HG02970 (cell line): ENCODE measurements at regions not wholly inside any gene's neighbourhood (a gene's known extent, or its start where the extent isn't known, plus 50 kb on each side); places are given as distances from the start of the nearest gene placed in this dataset.

Experiments
- ATAC-seq: cut with Tn5 transposase; IDR thresholded peaks from one replicate; pipeline ENCODE4 v1.9.1; 2021; ENCODE audit warnings: mild to moderate bottlenecking, moderate library complexity, moderate number of reproducible peaks; ENCODE audit not compliant: unreplicated experiment, low FRiP score

- no peak for ATAC-seq
Measured at GRCh38 chrX:20641954-20642353, 375.2 kb upstream of the RPS6KA3 start.

DNA sequence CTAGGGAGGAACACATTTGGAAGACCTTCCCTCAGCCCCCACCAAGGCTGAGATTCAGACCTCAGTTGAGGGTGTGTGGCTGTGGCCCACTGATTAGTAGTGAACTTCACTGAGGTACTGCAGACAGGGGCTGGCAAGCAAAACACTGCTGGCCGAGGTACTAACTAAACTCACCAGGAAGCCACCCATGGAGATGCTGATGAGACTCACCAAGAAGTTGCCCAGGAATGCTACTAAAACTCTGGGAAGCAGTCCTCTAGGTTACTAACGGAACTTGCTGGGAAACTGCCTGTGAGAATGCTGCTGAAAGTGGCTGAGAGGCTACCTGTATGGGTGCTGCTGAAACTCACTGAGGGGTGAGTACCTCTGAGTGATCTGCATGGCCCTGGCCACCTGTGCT is 372.4 kb upstream of the RPS6KA3 start:
- no peak for ATAC-seq

GRCh38 chrX:20637351-20637750 is 370.6 kb upstream of the RPS6KA3 start:
- no peak for ATAC-seq

DNA sequence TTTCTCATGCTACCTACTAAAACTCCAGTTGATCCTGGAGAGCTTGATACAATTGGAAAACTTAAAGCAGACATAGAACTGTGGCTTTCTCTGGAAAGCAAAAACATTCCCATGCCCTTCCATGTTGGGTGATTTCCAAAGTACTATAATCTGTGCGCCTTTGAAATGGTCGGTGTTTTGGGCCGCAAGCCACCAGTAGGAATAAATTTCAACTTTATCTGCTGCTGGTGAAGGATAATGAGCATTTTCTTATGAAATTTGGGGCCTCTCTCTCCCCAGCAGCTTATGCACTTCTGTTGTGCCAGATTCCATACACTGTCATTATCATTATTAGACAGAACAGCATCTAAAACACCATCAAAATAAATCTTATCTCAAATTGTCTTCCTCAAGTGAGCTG is 366.7 kb upstream of the RPS6KA3 start:
- no peak for ATAC-seq

- ATAC-seq = no peak
Measured at GRCh38 chrX:20623448-20623847, 356.7 kb upstream of the RPS6KA3 start.

DNA sequence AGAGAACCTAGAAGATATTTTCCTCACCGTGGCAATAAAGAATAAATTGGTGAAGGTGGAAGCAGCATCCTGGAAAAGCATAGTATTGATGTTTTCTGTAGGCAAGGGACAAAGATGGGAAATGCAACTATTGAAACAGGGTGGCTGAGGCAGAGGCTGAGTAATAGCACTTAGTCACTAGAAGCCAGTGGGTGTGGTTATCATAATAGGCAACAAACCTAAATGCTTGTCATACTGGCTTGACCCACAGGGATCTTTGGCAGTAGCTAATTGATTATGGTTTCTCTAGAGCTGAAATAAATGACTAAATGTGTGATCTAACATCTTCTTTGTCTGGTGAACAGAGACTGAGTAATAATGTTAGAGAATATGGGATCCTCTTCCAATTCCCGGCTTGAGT is 353.6 kb upstream of the RPS6KA3 start:
- ATAC-seq = no peak

DNA sequence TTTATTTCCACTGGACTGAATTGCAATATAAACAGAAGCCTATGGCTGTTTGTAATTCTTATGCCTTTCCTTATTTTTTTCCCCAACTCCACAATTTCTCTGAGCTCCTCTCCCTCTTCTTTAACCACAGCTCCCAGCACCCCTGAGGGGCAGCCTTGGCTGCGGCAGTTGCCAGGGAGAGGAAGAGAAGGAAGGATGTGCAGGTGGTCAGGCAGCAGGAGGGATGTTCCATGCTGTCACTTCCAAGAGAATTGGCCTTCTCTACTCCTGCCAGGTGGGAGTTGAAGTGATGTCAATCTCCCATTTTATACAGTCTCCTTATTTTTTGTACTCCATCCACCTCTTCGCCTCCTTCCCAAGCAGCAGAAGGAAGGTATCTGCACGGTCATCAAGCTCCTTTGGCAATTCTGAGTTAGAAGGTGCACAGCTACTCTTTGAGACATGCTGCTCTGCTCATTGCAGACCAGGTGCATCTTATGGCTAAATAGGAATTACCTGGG is 343.3 kb upstream of the RPS6KA3 start:
- ATAC-seq = no peak

DNA sequence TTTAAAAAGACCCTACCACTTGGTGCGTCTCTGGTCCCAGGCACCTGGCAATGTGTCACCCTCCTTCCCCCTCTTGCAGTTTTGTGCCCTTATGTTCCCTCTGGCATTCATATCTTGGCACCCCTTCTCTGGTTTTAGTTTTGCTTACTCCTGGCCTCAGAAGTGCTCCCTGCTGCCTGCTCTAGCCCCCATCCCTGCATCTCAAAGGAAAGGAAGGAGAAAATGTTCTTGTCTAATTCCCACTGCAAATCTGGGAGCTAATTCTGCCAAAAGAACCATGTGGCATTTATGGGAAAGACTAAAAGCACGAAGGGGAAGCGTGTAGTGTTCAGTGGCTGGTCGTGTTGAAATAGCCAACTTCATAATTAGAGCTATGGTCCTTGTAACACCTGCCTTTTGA is 340.1 kb upstream of the RPS6KA3 start:
- ATAC-seq = no peak

DNA sequence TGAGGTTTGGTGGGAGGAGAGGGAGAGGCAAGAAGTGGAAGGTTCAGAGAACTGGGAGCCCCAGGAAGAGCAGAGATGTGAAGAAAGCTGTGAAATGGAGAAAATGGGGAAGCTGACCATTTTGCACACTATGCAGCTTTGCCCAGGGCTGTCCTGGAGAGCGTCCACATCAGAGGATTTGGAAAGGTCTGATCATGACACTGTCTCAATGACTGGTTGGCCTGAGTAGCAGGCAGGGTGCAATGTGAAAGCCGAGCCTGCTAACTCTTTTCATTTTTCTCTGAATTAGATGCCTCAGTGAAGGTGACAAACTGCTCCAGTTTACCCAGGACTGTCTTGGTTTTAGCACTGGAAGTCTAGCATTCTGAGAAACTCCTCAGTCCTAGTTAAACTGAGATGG is 330.1 kb upstream of the RPS6KA3 start:
- no peak for ATAC-seq

DNA sequence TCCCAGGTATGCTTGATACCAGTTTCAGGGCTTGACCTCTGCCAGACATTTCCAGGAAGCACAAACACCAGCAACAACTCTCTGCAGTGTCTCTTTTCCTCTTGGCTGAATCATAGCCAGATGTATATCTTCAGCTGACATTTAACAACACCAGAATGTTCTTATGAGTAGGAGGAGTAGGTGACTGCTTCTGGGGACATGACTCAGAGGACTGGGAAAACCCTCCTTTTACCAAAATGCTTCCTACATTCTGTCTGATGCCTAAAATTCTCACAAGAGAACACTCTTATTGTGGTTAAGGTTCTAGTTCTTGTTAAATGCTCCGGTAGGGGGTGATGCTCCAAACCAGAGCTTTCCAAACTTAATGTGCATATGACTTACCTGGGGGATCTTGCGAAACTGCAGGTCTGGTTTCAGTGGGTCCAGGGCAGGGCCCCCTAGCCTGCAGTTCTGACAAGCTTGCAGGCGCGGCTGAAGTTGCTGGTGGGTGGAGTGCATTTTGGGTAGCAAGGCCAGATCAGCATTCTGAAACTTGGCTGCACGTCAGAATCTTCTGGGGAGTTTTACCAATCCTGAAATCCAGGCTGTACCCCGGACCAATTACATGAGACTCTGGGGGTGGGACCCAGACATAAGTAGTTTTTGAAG is 329.3 kb upstream of the RPS6KA3 start:
- ATAC-seq = no peak

DNA sequence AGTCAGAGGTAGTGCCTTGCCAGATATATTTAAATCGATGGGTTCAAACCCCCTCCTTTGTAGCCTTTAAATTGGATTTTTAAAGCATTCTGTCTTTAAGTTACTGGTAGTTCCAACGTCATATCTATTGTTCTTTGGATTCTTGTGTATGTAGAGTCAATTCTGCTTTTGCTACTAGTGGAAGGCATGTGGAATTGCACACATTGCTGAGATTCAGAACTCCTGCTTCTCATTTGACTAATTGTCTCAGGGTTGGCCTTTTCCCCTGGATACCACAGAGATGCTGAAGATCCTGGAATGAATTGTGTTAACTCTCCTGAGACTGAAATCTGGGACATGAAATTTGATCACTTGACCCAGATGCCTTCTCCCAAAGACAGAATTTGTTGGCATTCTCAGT is 328.3 kb upstream of the RPS6KA3 start:
- ATAC-seq = no peak

DNA sequence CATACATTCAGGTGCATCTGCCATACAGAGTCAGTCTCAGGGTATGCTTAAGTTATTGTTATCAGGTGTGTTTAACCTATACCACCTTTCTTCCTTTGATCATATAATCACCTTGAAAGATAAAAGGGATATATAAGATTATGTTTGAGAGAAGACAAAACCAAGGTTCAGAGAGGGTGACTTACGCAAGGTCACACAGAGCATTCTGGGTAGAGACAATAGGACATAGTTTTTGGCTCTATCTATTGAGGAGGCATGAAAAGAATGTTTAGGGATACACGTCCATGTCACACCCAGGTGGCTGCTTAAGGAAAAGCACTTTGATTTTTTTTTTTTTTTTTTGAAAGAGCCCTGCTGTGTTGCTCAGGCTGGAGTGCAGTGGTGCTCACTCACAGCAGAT is 327.1 kb upstream of the RPS6KA3 start:
- ATAC-seq = no peak

DNA sequence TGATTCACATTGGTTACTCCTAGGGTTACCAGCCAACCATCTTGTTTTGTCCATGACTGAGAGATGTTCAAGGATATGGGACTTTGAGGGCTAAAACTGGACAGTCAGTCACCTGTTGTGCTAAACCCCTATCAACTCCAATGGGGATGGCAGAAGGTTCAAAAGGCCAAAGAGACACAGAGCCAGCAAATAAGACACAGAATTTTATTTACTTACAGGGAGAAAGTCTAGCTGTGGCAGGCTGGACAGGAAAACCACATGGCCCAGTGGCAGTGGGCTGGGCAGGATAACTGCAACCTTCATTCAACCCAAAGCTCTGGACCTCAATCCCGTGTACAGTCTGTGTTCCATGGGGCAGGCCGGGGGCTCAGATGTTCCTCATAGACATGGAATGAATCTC is 326.7 kb upstream of the RPS6KA3 start:
- ATAC-seq = no peak

GRCh38 chrX:20591246-20591645 is 324.5 kb upstream of the RPS6KA3 start:
- ATAC-seq = no peak

GRCh38 chrX:20585782-20586181 is 319.1 kb upstream of the RPS6KA3 start:
- no peak for ATAC-seq

DNA sequence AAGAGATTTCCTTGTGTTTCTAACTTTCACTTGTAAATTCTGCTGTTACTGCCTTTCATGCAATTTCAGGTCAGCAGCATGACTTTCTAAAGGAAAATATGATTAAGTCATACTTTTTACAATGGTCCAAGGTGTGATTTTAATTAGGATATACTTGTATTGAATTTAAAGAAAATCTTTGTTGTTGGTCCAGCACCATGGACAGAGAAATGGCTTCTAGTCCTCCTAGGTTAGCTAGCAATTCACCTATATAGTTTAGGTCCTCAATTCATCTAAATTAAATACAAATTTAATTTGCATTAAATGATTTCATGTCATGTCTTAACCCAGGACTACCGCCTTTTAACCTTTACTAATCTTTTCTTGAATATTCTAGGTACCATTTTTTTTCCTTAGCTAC is 304.9 kb upstream of the RPS6KA3 start:
- no peak for ATAC-seq

DNA sequence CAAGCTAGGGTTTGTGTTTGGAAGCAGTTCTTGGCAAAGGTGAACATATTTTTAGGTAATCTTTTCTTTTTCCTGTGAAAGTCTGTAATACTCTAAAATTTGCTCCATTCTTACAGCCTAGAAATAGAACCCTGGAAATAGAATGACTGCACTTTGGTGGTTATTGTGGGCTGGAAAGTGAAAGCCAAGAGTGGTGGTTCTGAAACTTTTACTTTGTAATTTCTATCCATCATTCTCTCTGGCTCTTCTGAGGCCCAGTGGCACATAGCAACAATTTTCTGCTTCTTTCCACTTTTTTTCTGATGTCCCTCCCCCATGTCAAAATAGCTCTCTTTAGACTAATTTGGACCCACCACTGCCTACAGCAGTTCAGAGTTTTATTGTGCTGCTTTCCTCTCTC is 300.4 kb upstream of the RPS6KA3 start:
- no peak for ATAC-seq

DNA sequence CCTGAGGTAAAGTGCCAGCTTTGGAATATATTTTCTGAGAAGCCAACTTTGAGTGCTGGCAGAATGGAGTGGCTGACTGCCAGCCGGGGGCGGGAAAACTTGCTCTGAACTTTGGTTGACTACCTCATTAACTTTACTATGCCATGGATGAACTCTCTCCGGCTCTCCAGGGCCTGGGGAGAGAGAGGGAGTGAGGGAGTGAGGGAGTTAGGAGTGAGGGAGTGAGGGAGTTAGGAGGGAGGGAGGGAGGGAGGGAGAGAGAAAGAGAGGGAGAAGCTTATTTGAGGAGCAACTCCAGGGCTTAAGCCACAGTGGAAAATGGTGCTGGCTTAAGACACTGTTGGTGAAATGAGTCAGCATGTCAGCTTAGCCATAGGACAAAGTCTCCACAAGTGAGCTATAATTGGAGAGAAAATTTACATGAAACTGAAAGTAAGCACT is 280.9 kb upstream of the RPS6KA3 start:
- no peak for ATAC-seq

DNA sequence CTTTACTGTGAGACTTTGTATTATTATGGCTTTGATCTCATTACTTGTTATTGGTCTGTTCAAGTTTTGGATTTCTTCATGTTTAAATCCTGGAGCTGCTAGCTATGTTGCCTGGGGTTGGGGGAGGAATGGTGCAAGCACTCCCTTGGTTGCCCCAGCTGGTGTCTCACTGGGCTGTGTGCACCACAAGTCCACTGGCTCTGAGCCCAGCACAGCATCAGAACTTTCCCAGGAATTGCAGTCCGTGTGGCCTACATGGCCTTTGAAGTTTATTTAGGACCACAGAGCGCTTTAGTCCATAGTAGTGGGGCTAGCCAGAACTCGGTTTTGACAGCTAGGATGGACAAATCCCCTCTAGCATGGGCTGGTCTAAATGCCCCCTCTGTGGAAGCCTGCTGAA is 278.8 kb upstream of the RPS6KA3 start:
- ATAC-seq = no peak

- ATAC-seq = no peak
Measured at GRCh38 chrX:20542072-20542471, 275.4 kb upstream of the RPS6KA3 start.

DNA sequence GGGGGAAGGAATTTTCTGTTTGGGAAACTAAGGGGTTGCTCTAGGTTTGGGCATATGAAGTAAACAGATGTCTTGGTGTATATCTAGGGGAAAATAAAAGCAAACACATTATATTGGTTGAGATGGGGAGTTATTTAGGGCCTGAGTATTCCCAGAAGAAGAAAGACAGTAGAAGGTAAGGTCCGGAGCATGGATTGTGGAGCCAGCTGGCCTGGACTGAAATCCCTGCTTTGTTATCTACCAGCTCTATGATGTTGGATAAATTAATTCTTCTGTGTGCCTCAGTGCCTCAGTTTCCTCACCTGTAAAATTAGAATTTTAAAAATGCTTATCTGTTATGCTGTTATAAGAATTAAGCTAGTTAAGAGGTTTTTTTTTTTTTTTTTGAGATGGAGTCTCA is 272.3 kb upstream of the RPS6KA3 start:
- no peak for ATAC-seq

DNA sequence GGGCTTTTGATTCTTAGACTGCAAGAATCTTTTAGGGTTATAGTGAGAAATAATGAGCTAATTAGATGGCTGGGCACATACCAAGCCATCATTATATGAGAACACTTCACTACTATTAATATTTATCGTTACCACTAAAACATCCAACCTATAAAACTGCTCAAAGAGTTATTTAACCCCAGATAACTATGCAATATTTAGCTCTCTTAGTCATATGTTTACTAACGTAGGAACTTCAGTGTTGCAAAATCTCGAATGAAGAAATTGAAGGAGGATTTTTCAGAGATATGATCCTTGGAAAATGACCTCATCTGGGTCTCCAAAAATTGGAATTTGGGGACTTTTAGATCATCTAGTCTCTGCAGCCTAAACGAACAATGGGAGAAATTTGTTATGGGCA is 265.0 kb upstream of the RPS6KA3 start:
- no peak for ATAC-seq

- no peak for ATAC-seq
Measured at GRCh38 chrX:20530406-20530921, 263.8 kb upstream of the RPS6KA3 start.
